CD4-positive, alpha-beta T cell treated with Interleukin-17A for 1 hour (primary cell): ENCODE measurements at regions not wholly inside any gene's neighbourhood (a gene's known extent, or its start where the extent isn't known, plus 50 kb on each side); places are given as distances from the start of the nearest gene placed in this dataset.

Experiments used
- DNase-seq: peaks from one replicate; pipeline ENCODE4 v3.0.0-alpha.2; 2020

- DNase-seq, result no peak
Measured at GRCh38 chr13:59442461-59442860, 721.3 kb downstream of the DIAPH3 start.

GRCh38 chr13:59442944-59443486 is 720.7 kb downstream of the DIAPH3 start:
- DNase-seq, result no peak

GRCh38 chr13:59444210-59444857 is 719.4 kb downstream of the DIAPH3 start:
- DNase-seq, result no peak

GRCh38 chr13:59445812-59446211 is 717.9 kb downstream of the DIAPH3 start:
- no peak for DNase-seq

- no peak for DNase-seq
Measured at GRCh38 chr13:59446391-59446790, 717.3 kb downstream of the DIAPH3 start.

GRCh38 chr13:59447031-59447430 is 716.7 kb downstream of the DIAPH3 start:
- no peak for DNase-seq

- DNase-seq, result no peak
Measured at GRCh38 chr13:59447846-59448620, 715.7 kb downstream of the DIAPH3 start.

- DNase-seq, result no peak
Measured at GRCh38 chr13:59449750-59450149, 714.0 kb downstream of the DIAPH3 start.

- DNase-seq, result no peak
Measured at GRCh38 chr13:59450229-59450628, 713.5 kb downstream of the DIAPH3 start.

- DNase-seq, result no peak
Measured at GRCh38 chr13:59451236-59451635, 712.5 kb downstream of the DIAPH3 start.

GRCh38 chr13:59452189-59452890 is 711.4 kb downstream of the DIAPH3 start:
- no peak for DNase-seq

GRCh38 chr13:59458908-59459579 is 704.7 kb downstream of the DIAPH3 start:
- DNase-seq, result no peak

GRCh38 chr13:59459972-59460371 is 703.8 kb downstream of the DIAPH3 start:
- DNase-seq, result no peak

GRCh38 chr13:59461411-59461810 is 702.3 kb downstream of the DIAPH3 start:
- no peak for DNase-seq

- DNase-seq, result no peak
Measured at GRCh38 chr13:59463023-59463422, 700.7 kb downstream of the DIAPH3 start.

- DNase-seq, result no peak
Measured at GRCh38 chr13:59464926-59465325, 698.8 kb downstream of the DIAPH3 start.

- DNase-seq, result no peak
Measured at GRCh38 chr13:59468396-59468795, 695.3 kb downstream of the DIAPH3 start.

GRCh38 chr13:59471106-59471505 is 692.6 kb downstream of the DIAPH3 start:
- DNase-seq, result no peak

GRCh38 chr13:59472134-59472533 is 691.6 kb downstream of the DIAPH3 start:
- DNase-seq, result no peak

- no peak for DNase-seq
Measured at GRCh38 chr13:59474696-59475095, 689.0 kb downstream of the DIAPH3 start.

GRCh38 chr13:59475911-59476310 is 687.8 kb downstream of the DIAPH3 start:
- no peak for DNase-seq

- DNase-seq, result no peak
Measured at GRCh38 chr13:59476366-59476765, 687.4 kb downstream of the DIAPH3 start.

GRCh38 chr13:59477011-59477410 is 686.7 kb downstream of the DIAPH3 start:
- DNase-seq, result no peak
